ENCODE measurements at regions not wholly inside any gene's neighbourhood (a gene's known extent, or its start where the extent isn't known, plus 50 kb on each side); places are given as distances from the start of the nearest gene placed in this dataset.

- H3K27me3 ChIP-seq (replicated peaks; ENCODE audit: control insufficient read depth, insufficient read depth, low read length, poor library complexity, severe bottlenecking): no peaks in the 10 kb centered on the region
- no peaks in the 10 kb centered on the region for H3K4me1 ChIP-seq (ENCODE audit: control insufficient read depth, insufficient read depth, low read length, poor library complexity, severe bottlenecking)
- no peaks in the 10 kb centered on the region for H3K36me3 ChIP-seq (ENCODE audit: control insufficient read depth, insufficient read depth, low read length)
- H3K4me3 ChIP-seq (ENCODE audit: insufficient read depth, low read depth, low read length, poor library complexity, severe bottlenecking): no peak overlapping the region
- no peaks in the 10 kb centered on the region for H3K9me3 ChIP-seq (ENCODE audit: control insufficient read depth, low read length)
- DNase-seq: no peak
- no peak overlapping the region for H3K27ac ChIP-seq (ENCODE audit: insufficient read depth, low read length, poor library complexity, severe bottlenecking)
Measured at GRCh38 chr18:1244397-1245122, 339.9 kb downstream of the ADCYAP1 start.

GRCh38 chr18:1246827-1247226 lies 342.2 kb downstream of the ADCYAP1 start:
- H3K4me1 ChIP-seq (ENCODE audit: control insufficient read depth, insufficient read depth, low read length, poor library complexity, severe bottlenecking): no peaks in the 10 kb centered on the region
- DNase-seq: no peak
- no peak overlapping the region for H3K4me3 ChIP-seq (ENCODE audit: insufficient read depth, low read depth, low read length, poor library complexity, severe bottlenecking)
- no peaks in the 10 kb centered on the region for H3K36me3 ChIP-seq (ENCODE audit: control insufficient read depth, insufficient read depth, low read length)
- H3K9me3 ChIP-seq (ENCODE audit: control insufficient read depth, low read length): no peaks in the 10 kb centered on the region
- H3K27me3 ChIP-seq (replicated peaks; ENCODE audit: control insufficient read depth, insufficient read depth, low read length, poor library complexity, severe bottlenecking): no peaks in the 10 kb centered on the region
- H3K27ac ChIP-seq (ENCODE audit: insufficient read depth, low read length, poor library complexity, severe bottlenecking): no peak overlapping the region

- H3K4me3 ChIP-seq (ENCODE audit: insufficient read depth, low read depth, low read length, poor library complexity, severe bottlenecking): no peak overlapping the region
Measured at GRCh38 chr18:1252534-1252933, 347.9 kb downstream of the ADCYAP1 start.

GRCh38 chr18:1252936-1253335 lies 348.3 kb downstream of the ADCYAP1 start:
- no peak overlapping the region for H3K27ac ChIP-seq (ENCODE audit: insufficient read depth, low read length, poor library complexity, severe bottlenecking)
- DNase-seq: no peak
- no peak overlapping the region for H3K4me3 ChIP-seq (ENCODE audit: insufficient read depth, low read depth, low read length, poor library complexity, severe bottlenecking)
- H3K4me1 ChIP-seq (ENCODE audit: control insufficient read depth, insufficient read depth, low read length, poor library complexity, severe bottlenecking): no peaks in the 10 kb centered on the region
- H3K9me3 ChIP-seq (ENCODE audit: control insufficient read depth, low read length): no peaks in the 10 kb centered on the region
- no peaks in the 10 kb centered on the region for H3K36me3 ChIP-seq (ENCODE audit: control insufficient read depth, insufficient read depth, low read length)
- no peaks in the 10 kb centered on the region for H3K27me3 ChIP-seq (replicated peaks; ENCODE audit: control insufficient read depth, insufficient read depth, low read length, poor library complexity, severe bottlenecking)

More at GRCh38 chr18:1252534-1252933, 347.9 kb downstream of the ADCYAP1 start:
- Histone ChIP-seq H3K9me3 (ENCODE audit: control insufficient read depth, low read length) (no peaks in the 10 kb centered on the region), H3K27me3 (replicated peaks; ENCODE audit: control insufficient read depth, insufficient read depth, low read length, poor library complexity, severe bottlenecking) (no peaks in the 10 kb centered on the region), H3K36me3 (ENCODE audit: control insufficient read depth, insufficient read depth, low read length) (no peaks in the 10 kb centered on the region), H3K4me1 (ENCODE audit: control insufficient read depth, insufficient read depth, low read length, poor library complexity, severe bottlenecking) (no peaks in the 10 kb centered on the region), H3K27ac (ENCODE audit: insufficient read depth, low read length, poor library complexity, severe bottlenecking) (no peak overlapping the region)
- no peak for DNase-seq

GRCh38 chr18:1253827-1254226 lies 349.2 kb downstream of the ADCYAP1 start:
- DNase-seq: no peak
- Histone ChIP-seq H3K9me3 (ENCODE audit: control insufficient read depth, low read length) (no peaks in the 10 kb centered on the region), H3K4me3 (ENCODE audit: insufficient read depth, low read depth, low read length, poor library complexity, severe bottlenecking) (no peak overlapping the region), H3K36me3 (ENCODE audit: control insufficient read depth, insufficient read depth, low read length) (no peaks in the 10 kb centered on the region), H3K4me1 (ENCODE audit: control insufficient read depth, insufficient read depth, low read length, poor library complexity, severe bottlenecking) (no peaks in the 10 kb centered on the region), H3K27me3 (replicated peaks; ENCODE audit: control insufficient read depth, insufficient read depth, low read length, poor library complexity, severe bottlenecking) (no peaks in the 10 kb centered on the region), H3K27ac (ENCODE audit: insufficient read depth, low read length, poor library complexity, severe bottlenecking) (no peak overlapping the region)

- Histone ChIP-seq H3K36me3 (ENCODE audit: control insufficient read depth, insufficient read depth, low read length) (no peaks in the 10 kb centered on the region), H3K4me1 (ENCODE audit: control insufficient read depth, insufficient read depth, low read length, poor library complexity, severe bottlenecking) (no peaks in the 10 kb centered on the region), H3K27ac (ENCODE audit: insufficient read depth, low read length, poor library complexity, severe bottlenecking) (no peak overlapping the region), H3K9me3 (ENCODE audit: control insufficient read depth, low read length) (no peaks in the 10 kb centered on the region), H3K4me3 (ENCODE audit: insufficient read depth, low read depth, low read length, poor library complexity, severe bottlenecking) (no peak overlapping the region), H3K27me3 (replicated peaks; ENCODE audit: control insufficient read depth, insufficient read depth, low read length, poor library complexity, severe bottlenecking) (no peaks in the 10 kb centered on the region)
- DNase-seq: no peak
Measured at GRCh38 chr18:1261054-1261453, 356.4 kb downstream of the ADCYAP1 start.

GRCh38 chr18:1267021-1267420 lies 362.4 kb downstream of the ADCYAP1 start:
- DNase-seq: no peak
- no peaks in the 10 kb centered on the region for H3K9me3 ChIP-seq (ENCODE audit: control insufficient read depth, low read length)
- H3K27me3 ChIP-seq (replicated peaks; ENCODE audit: control insufficient read depth, insufficient read depth, low read length, poor library complexity, severe bottlenecking): no peaks in the 10 kb centered on the region
- H3K4me3 ChIP-seq (ENCODE audit: insufficient read depth, low read depth, low read length, poor library complexity, severe bottlenecking): no peak overlapping the region
- H3K27ac ChIP-seq (ENCODE audit: insufficient read depth, low read length, poor library complexity, severe bottlenecking): no peak overlapping the region
- H3K4me1 ChIP-seq (ENCODE audit: control insufficient read depth, insufficient read depth, low read length, poor library complexity, severe bottlenecking): no peaks in the 10 kb centered on the region
- H3K36me3 ChIP-seq (ENCODE audit: control insufficient read depth, insufficient read depth, low read length): no peaks in the 10 kb centered on the region

GRCh38 chr18:1270081-1270480 lies 365.4 kb downstream of the ADCYAP1 start:
- Histone ChIP-seq H3K4me3 (ENCODE audit: insufficient read depth, low read depth, low read length, poor library complexity, severe bottlenecking) (no peak overlapping the region), H3K4me1 (ENCODE audit: control insufficient read depth, insufficient read depth, low read length, poor library complexity, severe bottlenecking) (no peaks in the 10 kb centered on the region)

GRCh38 chr18:1273469-1273868 lies 368.8 kb downstream of the ADCYAP1 start:
- Histone ChIP-seq H3K4me1 (ENCODE audit: control insufficient read depth, insufficient read depth, low read length, poor library complexity, severe bottlenecking) (no peaks in the 10 kb centered on the region), H3K9me3 (ENCODE audit: control insufficient read depth, low read length) (no peaks in the 10 kb centered on the region), H3K4me3 (ENCODE audit: insufficient read depth, low read depth, low read length, poor library complexity, severe bottlenecking) (no peak overlapping the region), H3K27me3 (replicated peaks; ENCODE audit: control insufficient read depth, insufficient read depth, low read length, poor library complexity, severe bottlenecking) (no peaks in the 10 kb centered on the region), H3K27ac (ENCODE audit: insufficient read depth, low read length, poor library complexity, severe bottlenecking) (no peak overlapping the region), H3K36me3 (ENCODE audit: control insufficient read depth, insufficient read depth, low read length) (no peaks in the 10 kb centered on the region)
- DNase-seq: no peak

More at GRCh38 chr18:1270081-1270480, 365.4 kb downstream of the ADCYAP1 start:
- H3K9me3 ChIP-seq (ENCODE audit: control insufficient read depth, low read length): no peaks in the 10 kb centered on the region
- no peaks in the 10 kb centered on the region for H3K27me3 ChIP-seq (replicated peaks; ENCODE audit: control insufficient read depth, insufficient read depth, low read length, poor library complexity, severe bottlenecking)
- H3K27ac ChIP-seq (ENCODE audit: insufficient read depth, low read length, poor library complexity, severe bottlenecking): no peak overlapping the region
- no peak for DNase-seq
- no peaks in the 10 kb centered on the region for H3K36me3 ChIP-seq (ENCODE audit: control insufficient read depth, insufficient read depth, low read length)

- no peak for DNase-seq
- no peaks in the 10 kb centered on the region for H3K4me1 ChIP-seq (ENCODE audit: control insufficient read depth, insufficient read depth, low read length, poor library complexity, severe bottlenecking)
- no peaks in the 10 kb centered on the region for H3K27me3 ChIP-seq (replicated peaks; ENCODE audit: control insufficient read depth, insufficient read depth, low read length, poor library complexity, severe bottlenecking)
- H3K9me3 ChIP-seq (ENCODE audit: control insufficient read depth, low read length): no peaks in the 10 kb centered on the region
- no peak overlapping the region for H3K27ac ChIP-seq (ENCODE audit: insufficient read depth, low read length, poor library complexity, severe bottlenecking)
- no peaks in the 10 kb centered on the region for H3K36me3 ChIP-seq (ENCODE audit: control insufficient read depth, insufficient read depth, low read length)
- H3K4me3 ChIP-seq (ENCODE audit: insufficient read depth, low read depth, low read length, poor library complexity, severe bottlenecking): no peak overlapping the region
Measured at GRCh38 chr18:1292167-1292566, 387.5 kb downstream of the ADCYAP1 start.
